ENCODE measurements at regions not wholly inside any gene's neighbourhood (a gene's known extent, or its start where the extent isn't known, plus 50 kb on each side); places are given as distances from the start of the nearest gene placed in this dataset.

DNA sequence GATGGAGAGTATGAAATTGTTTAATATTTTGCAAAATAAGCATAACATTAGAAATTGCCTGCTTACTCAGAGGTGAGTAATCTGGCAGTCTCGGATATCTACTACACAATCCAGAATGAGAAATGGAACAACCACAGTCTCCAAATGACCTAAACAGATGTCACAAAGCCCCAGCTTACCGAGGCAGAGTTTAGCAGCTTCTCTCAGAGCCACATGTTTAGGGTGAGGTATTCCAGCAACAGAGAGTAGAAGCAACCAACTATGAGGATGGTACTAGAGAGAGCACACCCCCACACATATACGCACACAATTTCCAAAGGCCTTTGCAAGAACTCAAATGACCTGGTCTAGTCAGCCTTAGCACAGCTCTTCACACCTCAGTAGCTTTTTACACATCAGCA is 122.7 kb upstream of the LPAR1 start:
- H3K27me3 ChIP-seq (ENCODE audit: control insufficient read depth, extremely low read depth, insufficient read depth, low read length): no peaks in the 10 kb centered on the region
- H3K9me3 ChIP-seq (ENCODE audit: control insufficient read depth, low read depth, low read length): no peaks in the 10 kb centered on the region
- no peaks in the 10 kb centered on the region for H3K36me3 ChIP-seq (ENCODE audit: control insufficient read depth in 2 of 2, extremely low read depth in 1 of 2, insufficient read depth in 2 of 2, low read length in 2 of 2)
- FAIRE-seq (no peak), DNase-seq (ENCODE audit: low read depth, low spot score) (no peak)
- no peaks in the 10 kb centered on the region for H3K9me1 ChIP-seq (ENCODE audit: control insufficient read depth, extremely low read depth, insufficient read depth, low read length)
- no peaks in the 10 kb centered on the region for H4K20me1 ChIP-seq (ENCODE audit: control insufficient read depth, extremely low read depth, insufficient read depth, low read length)
- TF ChIP-seq, protein P1, sequence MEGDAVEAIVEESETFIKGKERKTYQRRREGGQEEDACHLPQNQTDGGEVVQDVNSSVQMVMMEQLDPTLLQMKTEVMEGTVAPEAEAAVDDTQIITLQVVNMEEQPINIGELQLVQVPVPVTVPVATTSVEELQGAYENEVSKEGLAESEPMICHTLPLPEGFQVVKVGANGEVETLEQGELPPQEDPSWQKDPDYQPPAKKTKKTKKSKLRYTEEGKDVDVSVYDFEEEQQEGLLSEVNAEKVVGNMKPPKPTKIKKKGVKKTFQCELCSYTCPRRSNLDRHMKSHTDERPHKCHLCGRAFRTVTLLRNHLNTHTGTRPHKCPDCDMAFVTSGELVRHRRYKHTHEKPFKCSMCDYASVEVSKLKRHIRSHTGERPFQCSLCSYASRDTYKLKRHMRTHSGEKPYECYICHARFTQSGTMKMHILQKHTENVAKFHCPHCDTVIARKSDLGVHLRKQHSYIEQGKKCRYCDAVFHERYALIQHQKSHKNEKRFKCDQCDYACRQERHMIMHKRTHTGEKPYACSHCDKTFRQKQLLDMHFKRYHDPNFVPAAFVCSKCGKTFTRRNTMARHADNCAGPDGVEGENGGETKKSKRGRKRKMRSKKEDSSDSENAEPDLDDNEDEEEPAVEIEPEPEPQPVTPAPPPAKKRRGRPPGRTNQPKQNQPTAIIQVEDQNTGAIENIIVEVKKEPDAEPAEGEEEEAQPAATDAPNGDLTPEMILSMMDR (optimal IDR thresholded peaks at IDR 0.05 in 1 of 3, IDR thresholded peaks at IDR 0.05 in 1 of 3, conservative IDR thresholded peaks at IDR 0.05 in 1 of 3; ENCODE audit: extremely low read depth in 1 of 3, insufficient read depth in 2 of 3, low read length in 3 of 3): no peak
- no peak for TF ChIP-seq EZH2 (IDR thresholded peaks at IDR 0.05; ENCODE audit: low read length)
- H3K4me2 ChIP-seq (ENCODE audit: control insufficient read depth, extremely low read depth, insufficient read depth, low read depth, low read length): no peak overlapping the region
- no peak overlapping the region for H3K27ac ChIP-seq (ENCODE audit: control insufficient read depth, insufficient read depth, low read length)
- no peak overlapping the region for H3K9ac ChIP-seq (ENCODE audit: control insufficient read depth, extremely low read depth, insufficient read depth, low read length)
- dilution Hi-C loops (cut with MboI; ENCODE audit: extremely low pct_ligation_motif_present, low sequenced_read_pairs): loop anchor here (5.0 kb wide), 1 partner anchor 36 kb away; no protein-coding TSS in a partner anchor
- H3K79me2 ChIP-seq (ENCODE audit: control insufficient read depth, insufficient read depth, low read length): no peaks in the 10 kb centered on the region
- no peak overlapping the region for H2AFZ ChIP-seq (ENCODE audit: control insufficient read depth, low read length)
- no peak overlapping the region for H3K4me3 ChIP-seq (ENCODE audit: control insufficient read depth in 2 of 3, extremely low read depth in 1 of 3, insufficient read depth in 2 of 3, low read depth in 1 of 3, low read length in 3 of 3)
- no peaks in the 10 kb centered on the region for H3K4me1 ChIP-seq (ENCODE audit: control insufficient read depth, extremely low read depth, insufficient read depth, low read length)

DNA sequence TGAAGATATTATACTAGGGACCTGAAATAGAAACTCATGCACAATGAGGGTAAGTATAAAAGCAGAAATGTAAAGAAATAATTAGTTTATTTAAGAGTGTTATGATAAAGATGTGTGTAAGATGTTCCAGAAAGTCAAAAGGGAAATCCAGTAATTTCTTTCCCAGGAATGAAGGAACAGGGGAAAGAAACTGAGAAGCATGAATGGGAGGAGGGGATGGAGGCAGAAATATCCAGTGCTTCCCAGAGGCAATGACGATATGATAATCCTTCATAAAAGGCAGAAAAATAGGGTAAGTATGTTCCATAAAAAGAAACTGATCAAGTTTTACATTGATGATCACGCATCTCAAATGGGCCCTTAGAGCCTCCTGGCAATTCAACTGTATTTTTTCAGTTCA is 120.7 kb upstream of the LPAR1 start:
- TF ChIP-seq, protein P1 (optimal IDR thresholded peaks at IDR 0.05 in 1 of 3, IDR thresholded peaks at IDR 0.05 in 1 of 3, conservative IDR thresholded peaks at IDR 0.05 in 1 of 3; ENCODE audit: extremely low read depth in 1 of 3, insufficient read depth in 2 of 3, low read length in 3 of 3): no peak
- no peak for TF ChIP-seq EZH2 (IDR thresholded peaks at IDR 0.05; ENCODE audit: low read length)
- Histone ChIP-seq H3K9me1 (ENCODE audit: control insufficient read depth, extremely low read depth, insufficient read depth, low read length) (no peaks in the 10 kb centered on the region), H2AFZ (ENCODE audit: control insufficient read depth, low read length) (no peak overlapping the region), H3K9me3 (ENCODE audit: control insufficient read depth, low read depth, low read length) (no peaks in the 10 kb centered on the region), H3K4me1 (ENCODE audit: control insufficient read depth, extremely low read depth, insufficient read depth, low read length) (no peaks in the 10 kb centered on the region), H3K27me3 (ENCODE audit: control insufficient read depth, extremely low read depth, insufficient read depth, low read length) (no peaks in the 10 kb centered on the region), H3K4me3 (ENCODE audit: control insufficient read depth in 2 of 3, extremely low read depth in 1 of 3, insufficient read depth in 2 of 3, low read depth in 1 of 3, low read length in 3 of 3) (no peak overlapping the region), H3K27ac (ENCODE audit: control insufficient read depth, insufficient read depth, low read length) (no peak overlapping the region), H3K36me3 (ENCODE audit: control insufficient read depth in 2 of 2, extremely low read depth in 1 of 2, insufficient read depth in 2 of 2, low read length in 2 of 2) (no peaks in the 10 kb centered on the region), H3K9ac (ENCODE audit: control insufficient read depth, extremely low read depth, insufficient read depth, low read length) (no peak overlapping the region), H3K4me2 (ENCODE audit: control insufficient read depth, extremely low read depth, insufficient read depth, low read depth, low read length) (no peak overlapping the region), H4K20me1 (ENCODE audit: control insufficient read depth, extremely low read depth, insufficient read depth, low read length) (no peaks in the 10 kb centered on the region), H3K79me2 (ENCODE audit: control insufficient read depth, insufficient read depth, low read length) (no peaks in the 10 kb centered on the region)
- DNase-seq (ENCODE audit: low read depth, low spot score) (no peak), FAIRE-seq (no peak)
- dilution Hi-C loops (cut with MboI; ENCODE audit: extremely low pct_ligation_motif_present, low sequenced_read_pairs): no loop called here

Data from keratinocyte (primary cell).